Heart left ventricle (tissue), 16 donors: ENCODE measurements at regions not wholly inside any gene's neighbourhood (a gene's known extent, or its start where the extent isn't known, plus 50 kb on each side); places are given as distances from the start of the nearest gene placed in this dataset.
A peak's percentile ranks its signal among the peaks of the same experiment; 100 is the strongest.

Source experiments
- ATAC-seq, 4 donors: fragments of 200-7000 bp; cut with Tn5 transposase; one replicate each; pipeline ENCODE4 v1.9.1; 2020 to 2022; ENCODE audit warnings: moderate library complexity in 4 of 4, mild to moderate bottlenecking in 3 of 4, moderate number of reproducible peaks in 1 of 4
- DNase-seq, 5 donors: peaks; one replicate each; pipeline ENCODE4 v3.0.0-alpha.2; 2020
- H3K27ac ChIP-seq, 12 donors: fragments of 200-600 bp; sonication (generic) in 4 of 12; one replicate each; pipeline versions ENCODE4 v1.5.0 to v1.8.0; 2016 to 2022; ENCODE audit warnings: mild to moderate bottlenecking in 2 of 12
- H3K27me3 ChIP-seq, 9 donors: fragments of 200-600 bp; sonication (generic) in 2 of 9; one replicate each; pipeline versions ENCODE4 v1.5.1 to v1.8.0; 2016 to 2022; ENCODE audit warnings: mild to moderate bottlenecking in 3 of 9
- H3K36me3 ChIP-seq, 9 donors: fragments of 200-600 bp; sonication (generic) in 2 of 9; one replicate each; pipeline versions ENCODE4 v1.5.0 to v1.8.0; 2018 to 2022; ENCODE audit warnings: mild to moderate bottlenecking in 2 of 9
- H3K4me1 ChIP-seq, 12 donors: fragments of 200-600 bp; sonication (generic) in 4 of 12; one replicate each; pipeline versions ENCODE4 v1.5.0 to v1.8.0; 2016 to 2022; ENCODE audit warnings: mild to moderate bottlenecking in 3 of 12
- H3K4me3 ChIP-seq, 12 donors: fragments of 200-600 bp; sonication (generic) in 4 of 12; one replicate each; pipeline versions ENCODE4 v1.5.0 to v1.8.0; 2017 to 2022; ENCODE audit warnings: mild to moderate bottlenecking in 9 of 12, moderate library complexity in 4 of 12
- H3K9me3 ChIP-seq, 12 donors: fragments of 200-600 bp; sonication (generic) in 4 of 12; one replicate each; pipeline versions ENCODE4 v1.5.0 to v1.8.0; 2016 to 2022; ENCODE audit warnings: mild to moderate bottlenecking in 1 of 12
- POLR2A ChIP-seq, 2 donors: fragments of 450-650 bp; IDR thresholded peaks; one replicate each; pipeline ENCODE4 v1.6.1; 2017; ENCODE audit warnings: antibody characterized with exemption in 2 of 2, mild to moderate bottlenecking in 2 of 2, moderate library complexity in 2 of 2
- WGBS, 4 donors: extraction: QIAGEN DNeasy Blood & Tissue Kit in 2 of 4; methylation state at CpG; one replicate each; pipeline versions ENCODE4 v1.1.5 to v1.1.7; 2013 to 2018; 5-methylcytosine and 5-hydroxymethylcytosine counted together
- intact Hi-C, 10 donors: fragments of 100-400 bp; cut with DNase I; formaldehyde crosslinking; loops; one replicate each; pipeline versions ENCODE4 v1.11.1 to v1.14.2; 2022
- TF ChIP-seq, protein P1 (sequence below), 12 donors: fragments of 200-600 bp; sonication (generic) in 4 of 12; IDR thresholded peaks; one replicate each; pipeline versions ENCODE4 v1.5.0 to v1.8.0; 2018 to 2022; ENCODE audit warnings: antibody characterized with exemption in 12 of 12, mild to moderate bottlenecking in 5 of 12
- donor health status: ischemic (EF 13 %, LVEDD 7.1; RV severe dilation, severe dysfunction).
- donor health status: healthy with polysubstance abuse.
- donor health status: DM: no; HTN: yes; CAD: no.
- donor health status: DM: no; HTN: no; CAD: no.
- donor health status: ischemic (EF 25% LVEDD 6.9; RV normal size, moderate dysfunction).
- donor health status: ischemic (EF 25% LVEDD 5.7; RV mildly dilated, moderate dysfunction).
- donor health status: healthy.
- donor health status: DM: yes; HTN: yes; CAD: no.
- donor health status: ischemic (EF 35%, LVEDD 5.7; RV mildly dilated, moderate dysfunction).
- donor health status: nonischemic (EF 11% LVEDD 7.7; RV severe dilation, severe dysfunction).
- donor health status: DM: yes; HTN: yes; CAD: no.
- donor health status: PGD.
- donor health status: ischemic (EF 29% LVEDD 5.4; RV normal size, mild dysfunction).
- donor health status: nonischemic (EF 23%, LVEDD 6.1; RV moderate dilation, normal function).

DNA sequence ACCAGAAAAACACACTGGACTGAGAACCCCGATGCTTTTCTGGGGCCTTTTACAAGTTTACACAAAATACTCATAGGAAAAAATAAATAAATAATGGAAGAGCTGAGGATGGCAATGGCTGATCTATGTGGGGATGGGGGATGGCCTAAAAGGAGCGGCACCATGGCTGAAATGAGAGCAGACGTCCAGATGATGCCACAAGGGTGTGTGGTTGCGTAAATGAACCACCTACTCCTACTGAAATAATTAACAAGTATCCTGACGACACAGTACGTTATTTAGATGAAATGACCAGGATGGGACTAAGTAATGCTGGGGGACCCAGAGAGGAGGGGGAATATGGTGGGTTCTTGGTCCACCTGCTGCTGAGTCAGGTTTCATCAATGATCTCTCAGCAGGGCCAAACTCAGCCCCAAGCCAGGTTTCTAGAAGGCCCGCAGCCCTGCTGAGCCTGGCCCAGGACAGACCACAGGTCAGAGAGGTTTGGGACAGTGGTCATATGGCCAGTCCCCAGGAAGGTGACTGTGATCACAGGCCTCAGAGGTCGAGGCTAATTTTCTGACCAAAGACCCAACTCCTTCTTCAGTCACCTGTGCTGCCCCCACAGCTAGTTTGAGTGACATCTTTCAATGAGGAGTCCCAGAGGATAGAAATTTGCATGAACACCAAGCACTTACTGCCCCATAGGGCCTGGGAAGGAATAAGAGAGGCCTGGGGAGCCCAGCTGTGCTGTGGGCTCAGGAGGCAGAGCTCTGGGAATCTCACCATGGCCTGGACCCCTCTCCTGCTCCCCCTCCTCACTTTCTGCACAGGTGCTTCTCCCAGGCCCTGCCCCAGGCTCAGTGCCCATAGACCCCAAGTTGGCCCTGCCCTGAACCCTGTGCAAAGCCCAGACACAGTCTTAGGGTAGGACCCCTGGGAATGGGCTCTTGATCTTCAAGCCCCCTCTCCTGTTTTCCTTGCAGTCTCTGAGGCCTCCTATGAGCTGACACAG lies 76.3 kb upstream of the IGLL5 start:
- no peaks in the 10 kb centered on the region for H3K36me3 ChIP-seq
- no peak overlapping the region for H3K4me3 ChIP-seq
- peaks cover 0 to 15% (median 0%) of the 10 kb centered on the region in 9 donors for H3K27me3 ChIP-seq
- H3K9me3 ChIP-seq, result no peaks in the 10 kb centered on the region
- H3K4me1 ChIP-seq, result peaks cover 0 to 14% (median 0%) of the 10 kb centered on the region in 12 donors
- DNase-seq (peak in 1 of 5 donors; percentile 2), ATAC-seq (peak in 1 of 4 donors; percentile 38)
- no peak overlapping the region for H3K27ac ChIP-seq
- WGBS, 4 donors, result 83 to 88% (median 85%) methylated on average over 7 to 8 of the region's 8 CpGs
- TF ChIP-seq, protein P1, sequence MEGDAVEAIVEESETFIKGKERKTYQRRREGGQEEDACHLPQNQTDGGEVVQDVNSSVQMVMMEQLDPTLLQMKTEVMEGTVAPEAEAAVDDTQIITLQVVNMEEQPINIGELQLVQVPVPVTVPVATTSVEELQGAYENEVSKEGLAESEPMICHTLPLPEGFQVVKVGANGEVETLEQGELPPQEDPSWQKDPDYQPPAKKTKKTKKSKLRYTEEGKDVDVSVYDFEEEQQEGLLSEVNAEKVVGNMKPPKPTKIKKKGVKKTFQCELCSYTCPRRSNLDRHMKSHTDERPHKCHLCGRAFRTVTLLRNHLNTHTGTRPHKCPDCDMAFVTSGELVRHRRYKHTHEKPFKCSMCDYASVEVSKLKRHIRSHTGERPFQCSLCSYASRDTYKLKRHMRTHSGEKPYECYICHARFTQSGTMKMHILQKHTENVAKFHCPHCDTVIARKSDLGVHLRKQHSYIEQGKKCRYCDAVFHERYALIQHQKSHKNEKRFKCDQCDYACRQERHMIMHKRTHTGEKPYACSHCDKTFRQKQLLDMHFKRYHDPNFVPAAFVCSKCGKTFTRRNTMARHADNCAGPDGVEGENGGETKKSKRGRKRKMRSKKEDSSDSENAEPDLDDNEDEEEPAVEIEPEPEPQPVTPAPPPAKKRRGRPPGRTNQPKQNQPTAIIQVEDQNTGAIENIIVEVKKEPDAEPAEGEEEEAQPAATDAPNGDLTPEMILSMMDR (IDR thresholded peaks at IDR 0.05), result no peak
- TF ChIP-seq POLR2A (IDR thresholded peaks at IDR 0.05), result no peak
- intact Hi-C loops, result loop anchor here in 3 of 10 donors (2.0 to 5.0 kb wide), 2 partner anchors 67 to 71 kb away; no protein-coding TSS in a partner anchor

DNA sequence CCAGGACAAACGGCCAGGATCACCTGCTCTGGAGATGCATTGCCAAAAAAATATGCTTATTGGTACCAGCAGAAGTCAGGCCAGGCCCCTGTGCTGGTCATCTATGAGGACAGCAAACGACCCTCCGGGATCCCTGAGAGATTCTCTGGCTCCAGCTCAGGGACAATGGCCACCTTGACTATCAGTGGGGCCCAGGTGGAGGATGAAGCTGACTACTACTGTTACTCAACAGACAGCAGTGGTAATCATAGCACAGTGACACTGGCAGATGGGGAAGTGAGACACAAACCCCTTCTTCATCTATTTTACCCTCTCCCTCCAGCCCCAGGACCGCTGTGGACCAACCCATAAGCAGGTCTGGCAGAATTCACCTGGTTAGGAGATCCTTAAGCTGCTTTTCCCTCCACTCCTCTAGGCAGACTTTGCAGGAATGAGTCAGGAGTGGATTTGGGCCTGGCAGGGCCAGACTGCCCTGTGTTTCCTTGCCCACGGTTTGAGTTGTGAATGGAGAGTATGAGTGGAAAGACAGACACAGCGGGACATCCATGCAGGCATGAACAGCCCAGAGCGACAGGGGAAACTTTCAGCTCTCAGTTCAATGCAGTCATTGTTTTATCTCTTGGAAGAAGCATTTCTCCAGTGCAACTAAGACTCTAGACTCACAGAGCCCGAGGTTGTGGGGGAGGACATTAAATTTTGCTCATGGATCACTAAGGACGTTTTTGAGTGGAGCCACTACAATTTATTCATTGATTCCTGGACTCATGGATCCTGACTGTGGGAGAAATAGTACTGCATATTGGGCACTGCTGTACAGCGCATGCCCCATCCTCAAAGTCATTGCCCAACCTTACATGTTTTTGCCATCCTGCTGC lies 75.3 kb upstream of the IGLL5 start:
- intact Hi-C loops, result loop anchor here in 2 of 10 donors (5.0 kb wide), 1 partner anchor 70 kb away; no protein-coding TSS in a partner anchor
- WGBS, 4 donors, result 77 to 88% (median 84%) methylated on average over 10 of the region's 10 CpGs
- ATAC-seq (no peak), DNase-seq (no peak)
- TF ChIP-seq POLR2A (IDR thresholded peaks at IDR 0.05), result no peak
- TF ChIP-seq, protein P1 (IDR thresholded peaks at IDR 0.05), result no peak
- H3K9me3 ChIP-seq, result no peaks in the 10 kb centered on the region
- no peak overlapping the region for H3K27ac ChIP-seq
- no peaks in the 10 kb centered on the region for H3K36me3 ChIP-seq
- no peak overlapping the region for H3K4me3 ChIP-seq
- H3K27me3 ChIP-seq, result peaks cover 0 to 5% (median 0%) of the 10 kb centered on the region in 9 donors
- H3K4me1 ChIP-seq, result peaks cover 0 to 14% (median 0%) of the 10 kb centered on the region in 12 donors

DNA sequence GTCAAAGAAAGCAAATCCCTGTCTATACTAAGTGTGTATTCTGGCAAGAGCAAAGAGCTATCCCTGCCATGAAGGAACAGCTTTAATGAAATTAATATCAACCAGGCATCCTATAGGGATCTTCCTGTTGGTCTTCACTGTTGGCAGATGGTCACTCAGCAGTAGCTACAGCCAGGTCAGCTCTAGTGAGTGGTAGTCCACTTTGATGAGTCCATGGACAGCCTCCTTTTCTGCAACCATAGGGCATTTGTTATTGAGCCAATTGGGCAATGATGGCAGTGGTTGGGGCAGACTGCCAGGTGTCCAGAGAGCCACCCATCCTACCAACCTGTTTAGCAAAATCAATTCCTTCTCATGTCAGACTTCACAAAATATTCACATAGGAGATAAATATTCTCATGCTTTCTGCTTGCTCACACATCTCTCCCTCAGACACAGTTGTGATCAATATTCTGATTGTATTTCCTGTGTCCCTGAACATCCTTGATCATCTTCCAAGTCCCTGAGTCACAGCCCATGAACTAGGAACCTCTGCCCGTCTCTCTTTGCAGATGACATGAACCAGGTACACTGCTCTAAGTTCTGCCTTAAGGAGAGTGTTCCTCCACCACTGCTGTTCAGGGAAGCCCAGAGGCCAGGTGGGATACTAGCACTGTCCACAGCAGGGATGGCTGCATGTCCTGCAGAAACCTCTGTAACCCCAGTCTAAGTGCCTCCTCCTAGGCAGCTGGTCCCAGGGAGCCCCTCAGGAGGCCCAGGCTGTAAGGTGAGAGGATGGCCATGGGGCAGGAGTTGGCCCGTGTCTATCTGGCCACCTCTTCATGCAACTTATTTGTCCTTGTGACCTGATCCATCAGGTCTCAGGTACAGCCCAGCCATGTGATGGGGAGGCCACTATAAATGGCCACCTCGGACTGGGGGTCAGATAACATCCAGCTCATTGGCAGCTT lies 74.2 kb upstream of the IGLL5 start:
- ATAC-seq (no peak), DNase-seq (no peak)
- intact Hi-C loops, result loop anchor here in 2 of 10 donors (5.0 kb wide), 1 partner anchor 69 kb away; no protein-coding TSS in a partner anchor
- Histone ChIP-seq H3K4me1 (peaks cover 0 to 16% (median 0%) of the 10 kb centered on the region in 12 donors), H3K9me3 (no peaks in the 10 kb centered on the region), H3K4me3 (no peak overlapping the region), H3K27ac (no peak overlapping the region), H3K27me3 (no peaks in the 10 kb centered on the region), H3K36me3 (no peaks in the 10 kb centered on the region)
- TF ChIP-seq, protein P1 (IDR thresholded peaks at IDR 0.05), result no peak
- 78 to 92% (median 83%) methylated on average over 2 to 3 of the region's 3 CpGs for WGBS, 4 donors
